UCSD-AML1 (cell line): ENCODE measurements at regions not wholly inside any gene's neighbourhood (a gene's known extent, or its start where the extent isn't known, plus 50 kb on each side); places are given as distances from the start of the nearest gene placed in this dataset.

Experiments used
- DNase-seq: peaks from one replicate; lab custom pipeline; 2025; ENCODE audit not compliant: unreplicated experiment; lab: John Stamatoyannopoulos, UW

GRCh38 chr5:61821561-61821960 lies 484.4 kb upstream of the KIF2A start:
- no peak for DNase-seq

GRCh38 chr5:61822584-61822983 lies 483.4 kb upstream of the KIF2A start:
- no peak for DNase-seq

- no peak for DNase-seq
These were observed 482.9 kb upstream of the KIF2A start for GRCh38 chr5:61823065-61823464.

- no peak for DNase-seq
These were observed 482.2 kb upstream of the KIF2A start for GRCh38 chr5:61823781-61824180.

- no peak for DNase-seq
These were observed 481.6 kb upstream of the KIF2A start for GRCh38 chr5:61824396-61824795.

- no peak for DNase-seq
These were observed 478.5 kb upstream of the KIF2A start for GRCh38 chr5:61827445-61827975.

GRCh38 chr5:61828856-61829255 lies 477.1 kb upstream of the KIF2A start:
- DNase-seq = no peak

- DNase-seq = no peak
These were observed 474.3 kb upstream of the KIF2A start for GRCh38 chr5:61831736-61832135.

GRCh38 chr5:61837788-61838187 lies 468.2 kb upstream of the KIF2A start:
- no peak for DNase-seq

- no peak for DNase-seq
These were observed 465.6 kb upstream of the KIF2A start for GRCh38 chr5:61840361-61840760.

- DNase-seq = no peak
These were observed 463.2 kb upstream of the KIF2A start for GRCh38 chr5:61842840-61843239.

- no peak for DNase-seq
These were observed 455.3 kb upstream of the KIF2A start for GRCh38 chr5:61850696-61851095.

GRCh38 chr5:61854531-61854930 lies 451.5 kb upstream of the KIF2A start:
- DNase-seq = peak; percentile 18

- DNase-seq = no peak
These were observed 445.0 kb upstream of the KIF2A start for GRCh38 chr5:61860978-61861377.

- no peak for DNase-seq
These were observed 439.1 kb upstream of the KIF2A start for GRCh38 chr5:61866930-61867329.

- DNase-seq = no peak
These were observed 436.7 kb upstream of the KIF2A start for GRCh38 chr5:61869333-61869732.

GRCh38 chr5:61878471-61878870 lies 427.5 kb upstream of the KIF2A start:
- no peak for DNase-seq

- no peak for DNase-seq
These were observed 424.1 kb upstream of the KIF2A start for GRCh38 chr5:61881821-61882487.

- DNase-seq = no peak
These were observed 423.0 kb upstream of the KIF2A start for GRCh38 chr5:61882901-61883500.

GRCh38 chr5:61884252-61884855 lies 421.7 kb upstream of the KIF2A start:
- no peak for DNase-seq

GRCh38 chr5:61886214-61886613 lies 419.8 kb upstream of the KIF2A start:
- DNase-seq = no peak

GRCh38 chr5:61887271-61887670 lies 418.7 kb upstream of the KIF2A start:
- no peak for DNase-seq
